ENCODE measurements at regions not wholly inside any gene's neighbourhood (a gene's known extent, or its start where the extent isn't known, plus 50 kb on each side); places are given as distances from the start of the nearest gene placed in this dataset.

DNA sequence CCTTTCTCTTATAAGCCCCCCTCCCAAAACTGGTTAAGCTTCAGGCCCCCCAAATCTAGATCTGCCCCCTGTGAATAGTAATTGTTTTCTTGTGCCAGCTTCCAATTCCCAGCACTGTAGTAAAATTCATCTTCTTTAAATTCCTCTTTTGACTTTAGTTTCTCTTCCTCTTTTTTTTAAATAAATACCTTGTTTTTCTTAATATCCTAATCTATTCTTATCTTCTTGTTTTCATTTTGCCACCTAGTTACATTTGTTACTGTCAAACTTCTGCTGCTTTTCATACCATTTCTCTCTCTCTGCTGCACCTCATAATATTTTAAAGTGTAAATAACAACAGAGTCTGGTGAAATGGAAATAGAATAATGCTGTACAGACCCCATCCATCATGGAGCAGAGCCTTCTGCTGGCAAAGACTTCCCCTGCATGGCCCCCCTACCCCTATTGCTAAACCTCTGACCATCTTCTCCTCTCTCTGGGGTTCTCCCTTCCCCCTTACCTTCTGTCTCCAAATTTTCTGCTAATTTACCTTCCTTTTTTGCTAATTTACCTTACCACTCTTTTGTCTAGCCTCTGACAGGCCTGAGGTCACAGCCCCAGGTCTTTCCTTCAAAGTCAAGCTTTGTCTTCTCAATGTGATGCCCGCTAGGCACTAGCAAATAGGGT is 94.9 kb upstream of the PAPOLG start:
- no peak for TF ChIP-seq CTCF (conservative IDR thresholded peaks at IDR 0.05; ENCODE audit: low read length)
- no peak for TF ChIP-seq EZH2phosphoT487 (IDR thresholded peaks at IDR 0.05; ENCODE audit: borderline replicate concordance, low read depth, low read length)
